Heart left ventricle (tissue), 13 donors: ENCODE measurements at regions not wholly inside any gene's neighbourhood (a gene's known extent, or its start where the extent isn't known, plus 50 kb on each side); places are given as distances from the start of the nearest gene placed in this dataset.

ENCODE experiments used
- POLR2A ChIP-seq, 2 donors: fragments of 450-650 bp; IDR thresholded peaks; one replicate each; pipeline ENCODE4 v1.6.1; 2017; ENCODE audit warnings: antibody characterized with exemption in 2 of 2, mild to moderate bottlenecking in 2 of 2, moderate library complexity in 2 of 2
- TF ChIP-seq, protein P1 (sequence below), 12 donors: fragments of 200-600 bp; sonication (generic) in 4 of 12; IDR thresholded peaks; one replicate each; pipeline versions ENCODE4 v1.5.0 to v1.8.0; 2018 to 2022; ENCODE audit warnings: antibody characterized with exemption in 12 of 12, mild to moderate bottlenecking in 5 of 12
- donor health status: ischemic (EF 13 %, LVEDD 7.1; RV severe dilation, severe dysfunction).
- donor health status: DM: no; HTN: yes; CAD: no.
- donor health status: DM: no; HTN: no; CAD: no.
- donor health status: ischemic (EF 25% LVEDD 6.9; RV normal size, moderate dysfunction).
- donor health status: ischemic (EF 25% LVEDD 5.7; RV mildly dilated, moderate dysfunction).
- donor health status: ischemic (EF 35%, LVEDD 5.7; RV mildly dilated, moderate dysfunction).
- donor health status: nonischemic (EF 11% LVEDD 7.7; RV severe dilation, severe dysfunction).
- donor health status: DM: yes; HTN: yes; CAD: no.
- donor health status: PGD.
- donor health status: ischemic (EF 29% LVEDD 5.4; RV normal size, mild dysfunction).
- donor health status: nonischemic (EF 23%, LVEDD 6.1; RV moderate dilation, normal function).

DNA sequence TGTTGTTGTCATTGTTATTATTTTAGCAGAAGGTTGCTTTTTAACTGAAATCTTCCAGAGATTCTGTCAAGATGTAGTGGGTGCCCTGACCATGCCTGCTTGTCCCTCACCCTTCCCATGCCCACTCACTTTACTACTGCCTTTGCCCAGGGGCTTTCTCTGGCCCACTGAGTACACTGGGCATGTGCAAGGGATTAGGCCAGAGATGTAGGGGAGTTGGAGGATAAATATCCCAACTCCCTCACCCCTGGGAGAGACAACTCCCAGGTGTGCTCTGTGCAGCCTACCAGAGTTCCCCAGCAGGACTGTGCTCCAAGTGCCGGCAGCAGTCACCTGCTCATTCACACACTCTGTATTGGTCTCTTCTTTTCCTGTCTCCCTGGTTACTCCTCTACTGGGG lies 559.1 kb downstream of the MIAT start:
- no peak for TF ChIP-seq POLR2A (IDR thresholded peaks at IDR 0.05)
- TF ChIP-seq, protein P1, sequence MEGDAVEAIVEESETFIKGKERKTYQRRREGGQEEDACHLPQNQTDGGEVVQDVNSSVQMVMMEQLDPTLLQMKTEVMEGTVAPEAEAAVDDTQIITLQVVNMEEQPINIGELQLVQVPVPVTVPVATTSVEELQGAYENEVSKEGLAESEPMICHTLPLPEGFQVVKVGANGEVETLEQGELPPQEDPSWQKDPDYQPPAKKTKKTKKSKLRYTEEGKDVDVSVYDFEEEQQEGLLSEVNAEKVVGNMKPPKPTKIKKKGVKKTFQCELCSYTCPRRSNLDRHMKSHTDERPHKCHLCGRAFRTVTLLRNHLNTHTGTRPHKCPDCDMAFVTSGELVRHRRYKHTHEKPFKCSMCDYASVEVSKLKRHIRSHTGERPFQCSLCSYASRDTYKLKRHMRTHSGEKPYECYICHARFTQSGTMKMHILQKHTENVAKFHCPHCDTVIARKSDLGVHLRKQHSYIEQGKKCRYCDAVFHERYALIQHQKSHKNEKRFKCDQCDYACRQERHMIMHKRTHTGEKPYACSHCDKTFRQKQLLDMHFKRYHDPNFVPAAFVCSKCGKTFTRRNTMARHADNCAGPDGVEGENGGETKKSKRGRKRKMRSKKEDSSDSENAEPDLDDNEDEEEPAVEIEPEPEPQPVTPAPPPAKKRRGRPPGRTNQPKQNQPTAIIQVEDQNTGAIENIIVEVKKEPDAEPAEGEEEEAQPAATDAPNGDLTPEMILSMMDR (IDR thresholded peaks at IDR 0.05), result no peak
